BLaER1 (cell line): ENCODE measurements at regions not wholly inside any gene's neighbourhood (a gene's known extent, or its start where the extent isn't known, plus 50 kb on each side); places are given as distances from the start of the nearest gene placed in this dataset.

Experiments used
- H3K27ac ChIP-seq: shearing (Covaris generic); formaldehyde crosslinking; 2 replicates; pipeline ENCODE4 v1.8.1; 2022
- H3K27me3 ChIP-seq: shearing (Covaris generic); formaldehyde crosslinking; 2 replicates; pipeline ENCODE4 v1.8.1; 2022
- H3K36me3 ChIP-seq: shearing (Covaris generic); formaldehyde crosslinking; 2 replicates; pipeline ENCODE4 v1.8.1; 2022
- H3K4me1 ChIP-seq: shearing (Covaris generic); formaldehyde crosslinking; 2 replicates; pipeline ENCODE4 v1.8.1; 2022
- H3K4me2 ChIP-seq: shearing (Covaris generic); formaldehyde crosslinking; 2 replicates; pipeline ENCODE4 v1.8.1; 2022
- H3K4me3 ChIP-seq: shearing (Covaris generic); formaldehyde crosslinking; 2 replicates; pipeline ENCODE4 v1.8.1; 2022
- H3K9ac ChIP-seq: shearing (Covaris generic); formaldehyde crosslinking; 2 replicates; pipeline ENCODE4 v1.8.1; 2022
- H3K9me3 ChIP-seq: shearing (Covaris generic); formaldehyde crosslinking; 2 replicates; pipeline ENCODE4 v1.8.1; 2022
- H4K20me1 ChIP-seq: shearing (Covaris generic); formaldehyde crosslinking; 2 replicates; pipeline ENCODE4 v1.8.1; 2022
- Cebpa-rat ChIP-seq: shearing (Covaris generic); IDR thresholded peaks from 2 replicates; pipeline ENCODE4 v1.8.1; 2022

DNA sequence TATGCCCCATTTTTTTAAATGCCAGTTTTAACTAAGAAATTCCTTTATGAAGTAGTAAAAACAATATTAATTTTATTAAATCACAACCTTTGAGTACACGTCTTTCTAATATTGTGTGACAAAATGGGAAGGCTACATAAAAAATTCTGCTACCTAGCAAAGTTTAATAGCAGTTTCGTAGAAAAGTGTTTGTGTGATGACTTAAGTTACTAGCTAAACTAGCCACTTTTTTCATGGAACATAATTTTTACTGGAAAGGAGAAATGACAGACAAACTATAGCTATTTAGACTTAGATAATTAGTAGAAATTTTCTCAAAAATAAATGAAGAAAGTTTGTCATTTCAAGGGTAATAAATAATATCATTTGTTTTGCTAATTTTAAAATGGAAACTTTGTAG lies 153.1 kb downstream of the GPAM start:
- TF ChIP-seq Cebpa-rat: no peak
- peaks cover 42% of the 10 kb centered on the region for H3K9me3 ChIP-seq
- no peak overlapping the region for H3K4me2 ChIP-seq
- no peaks in the 10 kb centered on the region for H4K20me1 ChIP-seq
- H3K36me3 ChIP-seq: no peaks in the 10 kb centered on the region
- no peak overlapping the region for H3K4me3 ChIP-seq
- H3K27me3 ChIP-seq: no peaks in the 10 kb centered on the region
- H3K4me1 ChIP-seq: no peaks in the 10 kb centered on the region
- no peak overlapping the region for H3K27ac ChIP-seq
- no peak overlapping the region for H3K9ac ChIP-seq

DNA sequence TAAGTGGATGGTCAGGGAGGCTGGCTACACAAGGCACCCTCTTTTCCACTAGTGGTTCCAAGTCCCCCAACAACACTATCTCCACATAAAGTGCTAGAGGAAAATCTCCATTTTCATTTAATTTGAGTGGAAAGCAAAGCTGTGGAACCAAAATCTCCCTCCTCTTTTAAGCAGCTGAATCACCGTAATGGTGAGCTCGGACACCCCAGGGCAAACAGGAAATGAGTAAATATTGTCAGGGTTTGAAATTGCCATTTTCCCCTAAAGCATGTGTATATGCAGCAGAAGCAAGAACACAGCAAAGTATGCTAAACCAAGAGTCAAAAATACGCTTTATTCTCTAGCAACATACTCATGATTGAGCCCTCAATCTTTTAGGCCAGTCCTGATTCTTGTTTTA lies 143.7 kb downstream of the GPAM start:
- no peak overlapping the region for H3K4me3 ChIP-seq
- H3K36me3 ChIP-seq: no peaks in the 10 kb centered on the region
- H3K9ac ChIP-seq: no peak overlapping the region
- no peaks in the 10 kb centered on the region for H3K9me3 ChIP-seq
- no peak overlapping the region for H3K4me2 ChIP-seq
- H3K27ac ChIP-seq: no peak overlapping the region
- no peaks in the 10 kb centered on the region for H4K20me1 ChIP-seq
- TF ChIP-seq Cebpa-rat: no peak
- H3K27me3 ChIP-seq: no peaks in the 10 kb centered on the region
- no peaks in the 10 kb centered on the region for H3K4me1 ChIP-seq

DNA sequence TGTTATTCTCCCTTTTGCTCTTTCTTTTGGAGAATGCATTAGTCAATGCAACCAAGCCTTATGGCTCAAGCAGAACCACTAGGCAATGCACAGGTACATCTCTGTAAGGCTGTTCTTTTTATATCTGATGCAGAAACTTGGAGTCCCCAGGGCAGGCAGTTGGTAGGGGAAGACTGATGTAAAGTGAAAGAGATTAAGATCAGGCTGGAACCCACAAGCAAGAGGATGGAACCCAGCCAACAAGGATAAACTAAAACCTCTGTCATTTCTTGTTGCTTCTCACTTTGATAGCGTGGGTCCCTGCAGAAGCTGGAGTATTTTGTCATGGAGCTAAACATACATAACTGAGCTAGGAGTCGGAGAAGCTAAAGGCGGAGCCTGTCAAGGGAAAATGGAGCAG lies 142.9 kb downstream of the GPAM start:
- H3K27me3 ChIP-seq: no peaks in the 10 kb centered on the region
- no peaks in the 10 kb centered on the region for H3K4me1 ChIP-seq
- H3K9me3 ChIP-seq: no peaks in the 10 kb centered on the region
- TF ChIP-seq Cebpa-rat: no peak
- no peak overlapping the region for H3K27ac ChIP-seq
- no peaks in the 10 kb centered on the region for H4K20me1 ChIP-seq
- no peak overlapping the region for H3K4me3 ChIP-seq
- H3K4me2 ChIP-seq: no peak overlapping the region
- H3K36me3 ChIP-seq: no peaks in the 10 kb centered on the region
- H3K9ac ChIP-seq: no peak overlapping the region

- TF ChIP-seq Cebpa-rat: no peak
- Histone ChIP-seq H3K27ac (no peak overlapping the region), H3K27me3 (no peaks in the 10 kb centered on the region), H3K9ac (no peak overlapping the region), H3K9me3 (no peaks in the 10 kb centered on the region), H3K4me1 (no peaks in the 10 kb centered on the region), H3K4me2 (no peak overlapping the region), H3K4me3 (no peak overlapping the region), H3K36me3 (no peaks in the 10 kb centered on the region), H4K20me1 (no peaks in the 10 kb centered on the region)
Observed at GRCh38 chr10:112045938-112046337, 137.6 kb downstream of the GPAM start.

DNA sequence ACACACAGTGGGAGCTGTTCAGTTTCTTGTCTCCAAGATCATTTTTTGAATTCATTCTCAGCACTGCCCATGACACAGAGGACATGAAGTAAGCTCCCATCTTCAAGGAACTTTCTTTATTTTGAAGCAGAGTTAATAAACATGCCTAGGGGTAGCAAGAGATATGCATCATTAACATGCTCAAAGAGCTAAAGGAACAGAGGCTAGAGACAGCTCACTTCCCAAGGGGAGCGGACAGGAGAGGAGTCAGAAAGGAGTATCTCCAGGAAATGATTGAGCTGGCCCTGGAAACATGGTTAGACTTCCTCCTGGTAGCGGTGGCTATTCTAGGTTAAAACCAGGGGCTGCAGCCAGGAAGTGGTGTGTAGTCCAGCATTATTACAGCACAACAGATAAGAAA lies 135.9 kb downstream of the GPAM start:
- Histone ChIP-seq H3K4me1 (no peaks in the 10 kb centered on the region), H4K20me1 (no peaks in the 10 kb centered on the region), H3K9ac (no peak overlapping the region), H3K4me3 (no peak overlapping the region), H3K27ac (no peak overlapping the region), H3K27me3 (no peaks in the 10 kb centered on the region), H3K9me3 (no peaks in the 10 kb centered on the region), H3K36me3 (no peaks in the 10 kb centered on the region), H3K4me2 (no peak overlapping the region)
- TF ChIP-seq Cebpa-rat: no peak

DNA sequence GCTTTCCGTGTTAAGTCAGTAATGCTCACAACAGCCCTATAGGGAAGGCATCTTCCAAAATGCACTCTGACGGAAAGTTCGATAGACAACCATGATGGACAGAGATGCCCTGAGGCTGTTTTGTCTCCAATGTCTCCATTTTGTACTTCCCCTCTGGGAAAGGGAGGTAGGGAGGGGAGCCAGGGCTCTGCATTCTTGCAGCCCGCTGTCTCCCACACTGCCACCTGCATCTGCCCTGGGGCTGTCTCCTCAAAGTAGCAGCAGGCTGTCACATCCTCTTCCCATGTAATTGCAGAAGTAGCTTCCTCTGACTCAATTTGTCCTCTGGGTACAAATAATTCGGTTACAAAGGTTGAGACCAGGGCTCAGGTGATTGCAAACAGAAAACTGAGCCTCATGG lies 131.4 kb downstream of the GPAM start:
- no peak for TF ChIP-seq Cebpa-rat
- no peaks in the 10 kb centered on the region for H3K27me3 ChIP-seq
- no peaks in the 10 kb centered on the region for H3K4me1 ChIP-seq
- H3K36me3 ChIP-seq: no peaks in the 10 kb centered on the region
- H3K9ac ChIP-seq: no peak overlapping the region
- H4K20me1 ChIP-seq: no peaks in the 10 kb centered on the region
- no peak overlapping the region for H3K4me2 ChIP-seq
- H3K4me3 ChIP-seq: no peak overlapping the region
- H3K9me3 ChIP-seq: no peaks in the 10 kb centered on the region
- H3K27ac ChIP-seq: no peak overlapping the region

DNA sequence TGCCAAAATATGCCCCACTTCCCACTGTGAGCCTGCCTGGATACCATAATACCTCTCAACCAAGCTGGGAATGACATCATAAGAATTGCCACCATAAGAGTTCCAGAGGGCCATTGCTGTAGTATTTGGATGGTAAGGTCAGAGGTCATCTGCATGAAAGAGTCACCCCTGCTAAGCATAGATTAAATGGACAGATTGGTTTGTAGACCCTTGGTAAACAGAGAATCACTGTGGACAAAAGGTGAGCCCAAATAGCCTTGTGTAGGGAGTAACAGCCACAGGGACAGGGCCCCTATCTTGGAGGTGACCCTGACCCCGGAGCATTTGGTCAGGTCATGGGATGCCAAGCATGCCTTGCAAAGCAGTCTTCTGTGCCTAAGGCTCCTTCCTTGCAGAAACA lies 129.7 kb downstream of the GPAM start:
- Histone ChIP-seq H3K27me3 (no peaks in the 10 kb centered on the region), H3K4me3 (no peak overlapping the region), H3K27ac (no peak overlapping the region), H3K9me3 (no peaks in the 10 kb centered on the region), H3K36me3 (no peaks in the 10 kb centered on the region), H3K4me1 (no peaks in the 10 kb centered on the region), H3K4me2 (no peak overlapping the region), H3K9ac (no peak overlapping the region), H4K20me1 (no peaks in the 10 kb centered on the region)
- TF ChIP-seq Cebpa-rat: no peak

DNA sequence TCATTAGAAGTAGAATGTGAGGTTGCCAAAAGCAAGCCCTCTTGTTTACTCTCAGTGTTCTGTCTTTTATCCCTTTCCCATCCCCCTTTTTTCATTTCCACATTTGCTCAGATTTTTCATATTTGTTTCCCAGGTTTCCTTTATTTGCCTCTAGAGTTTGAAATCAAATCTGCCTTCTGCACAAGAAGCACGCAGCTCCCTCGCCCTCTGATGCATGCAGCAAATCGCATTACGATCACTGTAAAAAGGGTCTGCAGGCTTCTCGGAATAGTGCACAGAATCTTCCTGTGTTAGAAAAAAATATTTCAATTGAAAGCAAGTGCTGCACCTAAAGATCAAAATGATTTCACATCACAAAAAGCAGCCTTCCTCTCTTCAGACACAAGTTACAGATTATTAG lies 129.0 kb downstream of the GPAM start:
- Histone ChIP-seq H3K36me3 (no peaks in the 10 kb centered on the region), H3K4me2 (no peak overlapping the region), H3K9ac (no peak overlapping the region), H3K9me3 (no peaks in the 10 kb centered on the region), H4K20me1 (no peaks in the 10 kb centered on the region), H3K27me3 (no peaks in the 10 kb centered on the region), H3K4me3 (no peak overlapping the region), H3K27ac (no peak overlapping the region), H3K4me1 (no peaks in the 10 kb centered on the region)
- TF ChIP-seq Cebpa-rat: no peak

DNA sequence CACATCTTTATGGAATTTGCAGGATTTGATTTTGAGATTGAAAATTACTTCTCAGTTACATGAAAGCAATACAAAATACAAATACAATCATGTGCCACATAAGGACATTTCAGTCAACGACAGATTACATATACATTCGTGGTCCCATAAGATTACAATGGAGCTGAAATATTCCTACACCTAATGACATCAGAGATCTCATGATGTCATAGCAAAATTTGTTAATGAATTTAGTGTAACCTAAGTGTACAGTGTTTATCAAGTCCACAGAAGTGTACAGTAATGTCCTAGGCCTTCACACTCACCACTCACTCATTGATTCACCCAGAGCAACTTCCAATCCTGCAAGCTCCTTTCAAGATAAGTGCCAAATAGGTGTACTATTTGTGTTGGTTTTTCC lies 126.5 kb downstream of the GPAM start:
- no peak overlapping the region for H3K4me2 ChIP-seq
- H4K20me1 ChIP-seq: no peaks in the 10 kb centered on the region
- no peaks in the 10 kb centered on the region for H3K4me1 ChIP-seq
- H3K4me3 ChIP-seq: no peak overlapping the region
- no peak overlapping the region for H3K9ac ChIP-seq
- H3K9me3 ChIP-seq: no peaks in the 10 kb centered on the region
- no peak for TF ChIP-seq Cebpa-rat
- H3K27ac ChIP-seq: no peak overlapping the region
- H3K27me3 ChIP-seq: no peaks in the 10 kb centered on the region
- no peaks in the 10 kb centered on the region for H3K36me3 ChIP-seq

DNA sequence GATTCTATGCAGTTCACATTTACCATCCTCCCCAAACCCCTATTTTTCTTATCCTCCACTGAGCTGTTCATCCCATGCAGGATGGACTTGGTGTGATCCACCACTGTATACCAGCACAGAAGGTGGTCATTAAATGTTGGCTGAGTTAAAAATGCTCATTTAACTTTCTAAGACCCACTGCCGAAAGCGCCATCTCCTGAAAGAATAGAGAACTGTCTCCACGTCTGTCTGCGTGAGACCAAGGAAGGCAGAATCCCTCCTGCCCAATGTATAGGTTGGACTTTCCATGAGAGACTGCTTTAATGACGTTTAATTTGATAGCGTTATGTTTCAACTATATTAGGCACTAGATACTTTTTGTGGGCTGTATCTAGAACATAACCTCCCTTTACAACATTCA lies 124.3 kb downstream of the GPAM start:
- no peaks in the 10 kb centered on the region for H3K27me3 ChIP-seq
- no peak for TF ChIP-seq Cebpa-rat
- H3K9ac ChIP-seq: no peak overlapping the region
- H3K4me2 ChIP-seq: no peak overlapping the region
- no peak overlapping the region for H3K4me3 ChIP-seq
- H3K9me3 ChIP-seq: no peaks in the 10 kb centered on the region
- H3K36me3 ChIP-seq: no peaks in the 10 kb centered on the region
- no peak overlapping the region for H3K27ac ChIP-seq
- H3K4me1 ChIP-seq: no peaks in the 10 kb centered on the region
- no peaks in the 10 kb centered on the region for H4K20me1 ChIP-seq

GRCh38 chr10:112071596-112072133 lies 111.9 kb downstream of the GPAM start:
- no peak for TF ChIP-seq Cebpa-rat

More at GRCh38 chr10:112071596-112072133, 111.9 kb downstream of the GPAM start:
- H3K27me3 ChIP-seq: no peaks in the 10 kb centered on the region
- H3K4me2 ChIP-seq: no peak overlapping the region
- no peak overlapping the region for H3K9ac ChIP-seq
- no peak overlapping the region for H3K27ac ChIP-seq
- H4K20me1 ChIP-seq: no peaks in the 10 kb centered on the region
- H3K4me3 ChIP-seq: no peak overlapping the region
- no peaks in the 10 kb centered on the region for H3K36me3 ChIP-seq
- H3K9me3 ChIP-seq: no peaks in the 10 kb centered on the region
- H3K4me1 ChIP-seq: no peaks in the 10 kb centered on the region
